HEK293 (cell line): ENCODE measurements at regions not wholly inside any gene's neighbourhood (a gene's known extent, or its start where the extent isn't known, plus 50 kb on each side); places are given as distances from the start of the nearest gene placed in this dataset.

Experiments used
- CTCF ChIA-PET: fragments of 350-600 bp; formaldehyde crosslinking; extraction: SDS; loops from one replicate; lab custom pipeline; 2021; ENCODE audit warnings: antibody characterized with exemption; lab: Yijun Ruan, JAX
- POLR2A ChIA-PET: fragments of 300-600 bp; formaldehyde crosslinking; extraction: SDS; loops from one replicate; lab custom pipeline; 2020; ENCODE audit warnings: antibody characterized with exemption, inconsistent platforms; lab: Yijun Ruan, JAX
- H3K27ac ChIP-seq: fragments of 200-500 bp; sonication (Bioruptor generic); 2 replicates; pipeline ENCODE4 v1.5.1; 2014; ENCODE audit warnings: low read depth, low read length, control low read depth, inconsistent platforms; ENCODE audit errors: extremely low read depth
- H3K36me3 ChIP-seq, 2 experiments: fragments of 200-500 bp in 1 of 2; sonication (Bioruptor generic) in 1 of 2; 1 replicate in 1 of 2; 2 replicates in 1 of 2; pipeline ENCODE4 v1.5.1; 2014 to 2017; ENCODE audit warnings: inconsistent platforms in 2 of 2, low read length in 2 of 2; ENCODE audit not compliant: control insufficient read depth in 2 of 2, insufficient read depth in 1 of 2
- H3K4me1 ChIP-seq: fragments of 200-500 bp; sonication (Bioruptor generic); 2 replicates; pipeline ENCODE4 v1.5.1; 2014; ENCODE audit warnings: mild to moderate bottlenecking, low read length, inconsistent platforms; ENCODE audit not compliant: control insufficient read depth, insufficient read depth
- H3K4me3 ChIP-seq: 2 replicates; pipeline ENCODE4 v1.5.1; 2011; ENCODE audit warnings: low read depth, mild to moderate bottlenecking, control low read depth, low read length, moderate library complexity
- H3K9me3 ChIP-seq: fragments of 200-500 bp; sonication (Bioruptor generic); 2 replicates; pipeline ENCODE4 v1.5.1; 2014; ENCODE audit warnings: low read depth, low read length, inconsistent platforms; ENCODE audit not compliant: control insufficient read depth, insufficient read depth
- BCL11A ChIP-seq: fragments of 450-650 bp; formaldehyde crosslinking; IDR thresholded peaks from 2 replicates; pipeline ENCODE4 v1.5.1; 2016; ENCODE audit warnings: low read depth, missing biosample characterization, missing genetic modification characterization
- GLIS1 ChIP-seq: fragments of 450-650 bp; formaldehyde crosslinking; IDR thresholded peaks from 2 replicates; pipeline ENCODE4 v1.5.1; 2016; ENCODE audit warnings: missing biosample characterization, missing genetic modification characterization
- HOXA7 ChIP-seq: sonication (generic); formaldehyde crosslinking; IDR thresholded peaks from 2 replicates; pipeline ENCODE4 v1.8.1; 2022; ENCODE audit warnings: missing genetic modification reagents, borderline replicate concordance
- KLF1 ChIP-seq: fragments of 450-650 bp; formaldehyde crosslinking; IDR thresholded peaks from 2 replicates; pipeline ENCODE4 v1.5.1; 2016; ENCODE audit warnings: missing biosample characterization, missing genetic modification characterization
- RBAK ChIP-seq: fragments of 450-650 bp; formaldehyde crosslinking; IDR thresholded peaks from 2 replicates; pipeline ENCODE4 v1.5.1; 2016; ENCODE audit warnings: missing biosample characterization, missing genetic modification characterization
- WT1 ChIP-seq: fragments of 450-650 bp; formaldehyde crosslinking; IDR thresholded peaks from 2 replicates; pipeline ENCODE4 v1.5.1; 2016; ENCODE audit warnings: missing biosample characterization, missing genetic modification characterization
- ZNF16 ChIP-seq: fragments of 450-650 bp; formaldehyde crosslinking; IDR thresholded peaks from 2 replicates; pipeline ENCODE4 v1.5.1; 2016; ENCODE audit warnings: low read depth, missing biosample characterization, missing genetic modification characterization
- ZNF221 ChIP-seq: fragments of 450-650 bp; formaldehyde crosslinking; IDR thresholded peaks from 2 replicates; pipeline ENCODE4 v1.5.1; 2017; ENCODE audit warnings: missing biosample characterization, missing genetic modification characterization, borderline replicate concordance
- ZNF24 ChIP-seq: fragments of 450-650 bp; formaldehyde crosslinking; IDR thresholded peaks from 2 replicates; pipeline ENCODE4 v1.5.1; 2016; ENCODE audit warnings: missing biosample characterization, missing genetic modification characterization
- ZNF311 ChIP-seq: fragments of 450-650 bp; formaldehyde crosslinking; IDR thresholded peaks from 2 replicates; pipeline ENCODE4 v1.5.1; 2017; ENCODE audit warnings: missing biosample characterization, missing genetic modification characterization, borderline replicate concordance
- ZNF341 ChIP-seq: fragments of 450-650 bp; formaldehyde crosslinking; IDR thresholded peaks from 2 replicates; pipeline ENCODE4; 2016; ENCODE audit warnings: low read depth, missing biosample characterization, missing genetic modification characterization
- ZNF416 ChIP-seq: fragments of 450-650 bp; formaldehyde crosslinking; IDR thresholded peaks from 2 replicates; pipeline ENCODE4 v1.5.1; 2016; ENCODE audit warnings: missing biosample characterization, missing genetic modification characterization
- ZNF510 ChIP-seq: fragments of 450-650 bp; formaldehyde crosslinking; IDR thresholded peaks from 2 replicates; pipeline ENCODE4 v1.5.1; 2018; ENCODE audit warnings: mild to moderate bottlenecking, missing genetic modification characterization, missing biosample characterization; ENCODE audit not compliant: insufficient replicate concordance
- ZNF521 ChIP-seq: fragments of 450-650 bp; formaldehyde crosslinking; IDR thresholded peaks from 2 replicates; pipeline ENCODE4 v1.5.1; 2017; ENCODE audit warnings: missing biosample characterization, mild to moderate bottlenecking, missing genetic modification characterization
- ZNF548 ChIP-seq: fragments of 450-650 bp; formaldehyde crosslinking; IDR thresholded peaks from 2 replicates; pipeline ENCODE4 v1.5.1; 2016; ENCODE audit warnings: missing biosample characterization, missing genetic modification characterization
- ZNF561 ChIP-seq: fragments of 450-650 bp; IDR thresholded peaks from 2 replicates; pipeline ENCODE4 v1.5.1; 2018; ENCODE audit warnings: missing biosample characterization, missing genetic modification characterization, borderline replicate concordance
- ZNF624 ChIP-seq: fragments of 450-650 bp; formaldehyde crosslinking; IDR thresholded peaks from 2 replicates; pipeline ENCODE4 v1.5.1; 2017; ENCODE audit warnings: missing biosample characterization, missing genetic modification characterization
- ZNF701 ChIP-seq: fragments of 450-650 bp; formaldehyde crosslinking; IDR thresholded peaks from 2 replicates; pipeline ENCODE4 v1.5.1; 2016; ENCODE audit warnings: missing biosample characterization, missing genetic modification characterization
- ZNF747 ChIP-seq: fragments of 450-650 bp; formaldehyde crosslinking; IDR thresholded peaks from 2 replicates; pipeline ENCODE4 v1.5.1; 2016; ENCODE audit warnings: missing biosample characterization, missing genetic modification characterization
- ZNF76 ChIP-seq: fragments of 450-650 bp; formaldehyde crosslinking; IDR thresholded peaks from 2 replicates; pipeline ENCODE4; 2016; ENCODE audit warnings: low read depth, missing biosample characterization, missing genetic modification characterization, borderline replicate concordance
- ZSCAN16 ChIP-seq: fragments of 450-650 bp; formaldehyde crosslinking; IDR thresholded peaks from 2 replicates; pipeline ENCODE4 v1.5.1; 2016; ENCODE audit warnings: missing biosample characterization, missing genetic modification characterization
- TF ChIP-seq, protein P1 (sequence below): fragments of 450-650 bp; formaldehyde crosslinking; optimal IDR thresholded peaks from 2 replicates; pipeline ENCODE3; 2016; ENCODE audit warnings: missing biosample characterization, mild to moderate bottlenecking, missing genetic modification characterization
- TF ChIP-seq, protein P2 (sequence below): fragments of 450-650 bp; formaldehyde crosslinking; IDR thresholded peaks from 2 replicates; pipeline ENCODE4 v1.5.1; 2016; ENCODE audit warnings: missing biosample characterization, missing genetic modification characterization, borderline replicate concordance
- TF ChIP-seq, protein P3 (sequence below): fragments of 450-650 bp; formaldehyde crosslinking; IDR thresholded peaks from 2 replicates; pipeline ENCODE4 v1.5.1; 2016; ENCODE audit warnings: missing biosample characterization, missing genetic modification characterization

DNA sequence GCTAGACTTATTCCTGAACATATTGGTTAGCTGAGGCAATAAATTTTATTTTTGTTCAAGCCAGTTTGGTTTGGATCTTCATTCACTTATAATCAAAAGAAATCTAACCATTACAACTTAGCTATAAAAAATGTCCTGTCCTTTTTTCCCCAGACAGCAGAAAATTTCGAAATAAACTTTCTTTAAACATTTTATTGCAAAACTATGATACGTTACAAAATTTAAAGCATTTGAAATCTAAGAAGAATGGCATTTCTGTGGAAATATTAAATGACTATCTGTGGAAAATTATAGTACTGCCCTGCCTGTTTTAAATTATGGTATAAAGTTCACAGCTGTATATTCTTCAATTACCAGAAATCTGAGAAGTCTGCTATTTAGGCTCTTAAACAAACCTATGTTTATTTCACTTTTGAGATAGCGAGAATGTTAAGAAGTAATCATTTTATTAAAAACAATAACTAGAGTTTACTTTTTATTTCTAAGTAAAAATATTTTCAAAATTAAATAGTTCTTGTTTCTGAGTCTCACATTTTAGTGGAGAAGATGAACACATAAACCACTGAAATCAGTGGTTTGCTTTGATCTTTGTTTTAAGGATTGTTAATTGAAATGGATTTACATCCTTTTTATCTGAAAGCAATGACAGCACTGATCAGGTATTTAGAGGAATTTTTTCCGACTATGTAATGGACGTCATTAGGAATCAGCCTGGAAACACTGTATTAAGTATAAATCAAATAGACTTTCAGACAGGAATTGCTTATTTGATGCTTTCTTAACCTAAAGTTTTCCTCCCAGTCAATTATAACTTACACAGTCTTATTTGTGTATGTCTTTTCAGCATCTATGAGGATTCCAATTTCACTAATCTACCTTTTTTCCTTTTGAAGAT is 553.7 kb downstream of the COL12A1 start:
- Histone ChIP-seq H3K4me3 (no peak overlapping the region), H3K9me3 (no peaks in the 10 kb centered on the region), H3K36me3 (no peaks in the 10 kb centered on the region), H3K4me1 (no peaks in the 10 kb centered on the region), H3K27ac (no peak overlapping the region)
- ChIA-PET POLR2A (no interaction called here), CTCF (interaction anchor here (0.7 kb wide), 1 partner anchor 721 kb away, joined by 3 read pairs; no protein-coding TSS in a partner anchor)
- TF ChIP-seq ZNF624 (tag by site-specific recombination): no peak
- TF ChIP-seq ZNF510 (tag by site-specific recombination): no peak
- no peak for TF ChIP-seq ZNF548 (tag by site-specific recombination)
- no peak for TF ChIP-seq ZNF76 (tag by site-specific recombination)
- TF ChIP-seq ZNF221: no peak
- no peak for TF ChIP-seq ZNF701 (tag by site-specific recombination)
- no peak for TF ChIP-seq RBAK
- TF ChIP-seq, protein P1, sequence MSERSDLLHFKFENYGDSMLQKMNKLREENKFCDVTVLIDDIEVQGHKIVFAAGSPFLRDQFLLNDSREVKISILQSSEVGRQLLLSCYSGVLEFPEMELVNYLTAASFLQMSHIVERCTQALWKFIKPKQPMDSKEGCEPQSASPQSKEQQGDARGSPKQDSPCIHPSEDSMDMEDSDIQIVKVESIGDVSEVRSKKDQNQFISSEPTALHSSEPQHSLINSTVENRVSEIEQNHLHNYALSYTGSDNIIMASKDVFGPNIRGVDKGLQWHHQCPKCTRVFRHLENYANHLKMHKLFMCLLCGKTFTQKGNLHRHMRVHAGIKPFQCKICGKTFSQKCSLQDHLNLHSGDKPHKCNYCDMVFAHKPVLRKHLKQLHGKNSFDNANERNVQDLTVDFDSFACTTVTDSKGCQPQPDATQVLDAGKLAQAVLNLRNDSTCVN (tag by site-specific recombination): no peak
- no peak for TF ChIP-seq HOXA7

DNA sequence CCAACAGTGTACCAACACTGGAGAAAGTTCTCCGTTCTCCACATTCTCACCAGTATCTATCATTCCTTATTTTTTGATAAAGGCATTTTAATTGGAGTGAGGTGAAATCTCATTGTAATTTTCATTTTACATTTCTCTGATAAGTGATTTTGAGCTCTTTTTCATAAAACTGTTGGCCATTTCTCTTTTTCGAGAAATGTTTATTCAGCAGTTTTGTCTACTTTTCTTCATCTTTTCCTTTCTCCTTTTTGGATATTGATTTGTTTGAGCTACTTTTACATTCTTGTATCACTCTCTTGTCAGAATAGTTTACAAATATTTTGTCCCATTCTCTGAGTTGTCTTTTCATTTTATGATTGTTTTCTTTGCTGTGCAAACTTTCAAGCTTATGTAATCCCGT is 555.2 kb downstream of the COL12A1 start:
- TF ChIP-seq ZNF311 (tag by site-specific recombination): no peak
- TF ChIP-seq ZNF521 (tag by site-specific recombination): no peak
- TF ChIP-seq ZNF341 (tag by site-specific recombination): no peak
- no peak for TF ChIP-seq BCL11A (tag by site-specific recombination)
- no peak for TF ChIP-seq ZSCAN16 (tag by site-specific recombination)
- TF ChIP-seq ZNF24 (tag by site-specific recombination): no peak
- no peak for TF ChIP-seq ZNF416 (tag by site-specific recombination)
- TF ChIP-seq, protein P2, sequence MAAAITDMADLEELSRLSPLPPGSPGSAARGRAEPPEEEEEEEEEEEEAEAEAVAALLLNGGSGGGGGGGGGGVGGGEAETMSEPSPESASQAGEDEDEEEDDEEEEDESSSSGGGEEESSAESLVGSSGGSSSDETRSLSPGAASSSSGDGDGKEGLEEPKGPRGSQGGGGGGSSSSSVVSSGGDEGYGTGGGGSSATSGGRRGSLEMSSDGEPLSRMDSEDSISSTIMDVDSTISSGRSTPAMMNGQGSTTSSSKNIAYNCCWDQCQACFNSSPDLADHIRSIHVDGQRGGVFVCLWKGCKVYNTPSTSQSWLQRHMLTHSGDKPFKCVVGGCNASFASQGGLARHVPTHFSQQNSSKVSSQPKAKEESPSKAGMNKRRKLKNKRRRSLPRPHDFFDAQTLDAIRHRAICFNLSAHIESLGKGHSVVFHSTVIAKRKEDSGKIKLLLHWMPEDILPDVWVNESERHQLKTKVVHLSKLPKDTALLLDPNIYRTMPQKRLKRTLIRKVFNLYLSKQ (tag by site-specific recombination): no peak
- no peak for TF ChIP-seq ZNF561 (tag by site-specific recombination)
- no peak for TF ChIP-seq GLIS1 (tag by site-specific recombination)
- TF ChIP-seq ZNF221: no peak
- TF ChIP-seq ZNF747 (tag by site-specific recombination): no peak
- TF ChIP-seq KLF1: no peak
- TF ChIP-seq, protein P3, sequence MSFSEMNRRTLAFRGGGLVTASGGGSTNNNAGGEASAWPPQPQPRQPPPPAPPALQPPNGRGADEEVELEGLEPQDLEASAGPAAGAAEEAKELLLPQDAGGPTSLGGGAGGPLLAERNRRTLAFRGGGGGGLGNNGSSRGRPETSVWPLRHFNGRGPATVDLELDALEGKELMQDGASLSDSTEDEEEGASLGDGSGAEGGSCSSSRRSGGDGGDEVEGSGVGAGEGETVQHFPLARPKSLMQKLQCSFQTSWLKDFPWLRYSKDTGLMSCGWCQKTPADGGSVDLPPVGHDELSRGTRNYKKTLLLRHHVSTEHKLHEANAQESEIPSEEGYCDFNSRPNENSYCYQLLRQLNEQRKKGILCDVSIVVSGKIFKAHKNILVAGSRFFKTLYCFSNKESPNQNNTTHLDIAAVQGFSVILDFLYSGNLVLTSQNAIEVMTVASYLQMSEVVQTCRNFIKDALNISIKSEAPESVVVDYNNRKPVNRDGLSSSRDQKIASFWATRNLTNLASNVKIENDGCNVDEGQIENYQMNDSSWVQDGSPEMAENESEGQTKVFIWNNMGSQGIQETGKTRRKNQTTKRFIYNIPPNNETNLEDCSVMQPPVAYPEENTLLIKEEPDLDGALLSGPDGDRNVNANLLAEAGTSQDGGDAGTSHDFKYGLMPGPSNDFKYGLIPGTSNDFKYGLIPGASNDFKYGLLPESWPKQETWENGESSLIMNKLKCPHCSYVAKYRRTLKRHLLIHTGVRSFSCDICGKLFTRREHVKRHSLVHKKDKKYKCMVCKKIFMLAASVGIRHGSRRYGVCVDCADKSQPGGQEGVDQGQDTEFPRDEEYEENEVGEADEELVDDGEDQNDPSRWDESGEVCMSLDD (tag by site-specific recombination): no peak
- no peak for TF ChIP-seq WT1 (tag by site-specific recombination)
- no peak for TF ChIP-seq ZNF16 (tag by site-specific recombination)
- H3K4me3 ChIP-seq: no peak overlapping the region
- ChIA-PET CTCF (interaction anchor here (0.7 kb wide), 1 partner anchor 9 kb away, joined by 4 read pairs; no protein-coding TSS in a partner anchor), POLR2A (no interaction called here)
- H3K9me3 ChIP-seq: no peaks in the 10 kb centered on the region
- H3K27ac ChIP-seq: no peak overlapping the region
- H3K4me1 ChIP-seq: no peaks in the 10 kb centered on the region
- H3K36me3 ChIP-seq: no peaks in the 10 kb centered on the region
